ENCODE measurements at regions not wholly inside any gene's neighbourhood (a gene's known extent, or its start where the extent isn't known, plus 50 kb on each side); places are given as distances from the start of the nearest gene placed in this dataset.

DNA sequence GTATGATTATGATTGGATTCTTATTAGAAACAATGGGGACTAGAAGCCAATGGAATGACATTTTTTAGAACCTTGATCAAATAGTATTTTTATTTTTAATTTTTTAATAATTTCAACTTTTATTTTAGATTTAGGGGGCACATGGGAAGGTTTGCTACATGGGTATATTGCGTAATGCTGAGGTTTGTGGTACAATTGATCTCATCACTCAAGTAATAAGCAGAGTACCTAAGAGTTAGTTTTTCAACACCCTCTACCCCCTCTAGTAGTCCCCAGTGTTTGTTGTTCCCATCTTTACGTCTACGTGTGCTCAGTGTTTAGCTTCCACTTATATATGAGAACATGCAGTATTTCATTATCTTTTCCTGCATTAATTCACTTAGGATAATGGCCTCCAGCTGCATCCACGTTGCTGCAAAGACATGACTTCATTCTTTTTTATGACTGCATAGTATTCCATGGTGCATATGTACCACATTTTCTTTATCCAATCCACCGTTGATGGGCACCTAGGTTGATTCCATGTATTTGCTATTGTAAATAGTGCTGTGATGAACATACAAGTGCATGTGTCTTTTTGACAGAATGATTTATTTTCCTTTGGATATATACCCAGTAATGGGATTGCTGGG is 281.1 kb upstream of the MAN1A1 start:
- TF ChIP-seq, protein P1, sequence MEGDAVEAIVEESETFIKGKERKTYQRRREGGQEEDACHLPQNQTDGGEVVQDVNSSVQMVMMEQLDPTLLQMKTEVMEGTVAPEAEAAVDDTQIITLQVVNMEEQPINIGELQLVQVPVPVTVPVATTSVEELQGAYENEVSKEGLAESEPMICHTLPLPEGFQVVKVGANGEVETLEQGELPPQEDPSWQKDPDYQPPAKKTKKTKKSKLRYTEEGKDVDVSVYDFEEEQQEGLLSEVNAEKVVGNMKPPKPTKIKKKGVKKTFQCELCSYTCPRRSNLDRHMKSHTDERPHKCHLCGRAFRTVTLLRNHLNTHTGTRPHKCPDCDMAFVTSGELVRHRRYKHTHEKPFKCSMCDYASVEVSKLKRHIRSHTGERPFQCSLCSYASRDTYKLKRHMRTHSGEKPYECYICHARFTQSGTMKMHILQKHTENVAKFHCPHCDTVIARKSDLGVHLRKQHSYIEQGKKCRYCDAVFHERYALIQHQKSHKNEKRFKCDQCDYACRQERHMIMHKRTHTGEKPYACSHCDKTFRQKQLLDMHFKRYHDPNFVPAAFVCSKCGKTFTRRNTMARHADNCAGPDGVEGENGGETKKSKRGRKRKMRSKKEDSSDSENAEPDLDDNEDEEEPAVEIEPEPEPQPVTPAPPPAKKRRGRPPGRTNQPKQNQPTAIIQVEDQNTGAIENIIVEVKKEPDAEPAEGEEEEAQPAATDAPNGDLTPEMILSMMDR (IDR thresholded peaks at IDR 0.05) = no peak
- no peak for TF ChIP-seq POLR2A (IDR thresholded peaks at IDR 0.05)
- no peaks in the 10 kb centered on the region for H3K27me3 ChIP-seq
- no peaks in the 10 kb centered on the region for H3K36me3 ChIP-seq
- no peaks in the 10 kb centered on the region for H3K9me3 ChIP-seq
- no peak for DNase-seq
- no peak overlapping the region for H3K27ac ChIP-seq
- H3K4me3 ChIP-seq = no peak overlapping the region
- H3K4me1 ChIP-seq = no peaks in the 10 kb centered on the region

DNA sequence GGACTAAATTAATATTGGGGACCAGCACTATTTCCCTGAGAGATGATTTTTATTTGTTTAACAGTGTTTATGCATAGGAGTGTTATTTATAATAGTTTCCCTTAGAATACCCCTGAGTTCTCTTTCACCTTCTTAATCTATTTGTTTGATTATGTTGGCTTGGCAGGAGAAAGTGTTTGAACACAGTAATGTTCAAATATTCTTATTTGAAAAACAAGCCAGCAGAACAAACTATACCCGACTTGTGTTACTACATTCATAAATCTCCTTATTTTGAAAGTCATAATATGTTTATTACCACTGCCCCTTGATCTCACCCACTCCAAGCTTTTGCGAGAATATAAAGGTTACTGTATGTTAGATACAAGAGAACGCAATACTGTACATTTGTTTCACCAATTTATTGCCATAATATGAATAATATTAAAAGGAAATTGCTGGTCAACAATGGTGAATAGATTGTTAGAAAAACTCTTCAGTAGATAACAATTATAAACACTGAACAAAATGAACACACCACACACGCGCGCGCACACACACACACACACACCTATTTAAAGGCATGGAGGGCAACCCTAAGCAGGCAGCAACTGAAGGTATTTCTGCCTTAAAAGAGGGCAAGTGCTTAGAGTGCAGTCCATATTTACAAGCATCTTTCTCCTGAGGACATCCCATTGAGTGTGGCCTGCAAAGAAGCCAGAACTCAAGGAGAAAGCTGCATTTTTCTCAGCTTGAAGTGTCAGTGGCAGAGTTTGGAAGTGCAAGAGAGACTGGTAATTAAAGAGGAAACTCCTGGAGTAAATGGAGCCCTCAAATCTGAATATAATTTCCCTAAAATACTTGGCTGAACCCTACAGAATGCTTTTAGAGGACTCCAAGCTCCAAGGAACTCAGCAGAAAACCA is 279.4 kb upstream of the MAN1A1 start:
- no peak for DNase-seq
- Histone ChIP-seq H3K27ac (no peak overlapping the region), H3K36me3 (no peaks in the 10 kb centered on the region)

DNA sequence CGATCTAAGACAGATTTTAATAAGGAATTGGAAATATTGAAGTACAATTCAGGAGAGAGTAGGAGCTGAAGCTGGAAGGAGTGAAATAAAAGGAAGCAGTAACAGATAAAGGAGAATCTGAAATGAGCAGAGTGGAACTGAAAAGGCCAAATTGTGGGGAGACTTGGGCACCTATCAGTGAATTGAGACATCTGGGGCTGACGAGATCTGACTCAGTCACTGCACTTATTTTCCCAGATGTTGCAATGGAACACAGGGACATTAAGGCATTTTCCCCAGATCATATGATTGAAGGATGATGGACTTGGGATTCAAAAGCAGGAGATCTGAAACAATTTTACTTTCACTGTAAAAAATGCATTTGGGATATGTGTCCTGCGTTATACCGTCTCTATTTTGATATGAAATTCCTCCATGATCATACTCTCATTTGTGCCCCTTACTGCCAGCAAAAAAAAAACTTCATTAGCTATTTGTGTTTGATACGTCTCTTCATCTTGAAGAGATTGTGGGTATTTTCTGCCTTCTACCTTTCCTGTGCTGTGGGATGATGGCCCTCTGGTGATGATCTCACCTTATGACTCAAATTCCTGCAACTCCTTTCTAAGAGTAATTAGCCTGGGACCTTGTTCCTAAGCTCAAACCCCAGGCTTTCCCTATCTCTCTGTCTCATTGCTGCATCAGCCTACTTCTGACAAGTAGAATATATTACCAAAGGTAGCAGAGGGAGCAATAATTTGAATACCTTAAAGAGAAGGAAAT is 278.5 kb upstream of the MAN1A1 start:
- Histone ChIP-seq H3K27ac (no peak overlapping the region), H3K9me3 (no peaks in the 10 kb centered on the region), H3K27me3 (no peaks in the 10 kb centered on the region), H3K4me1 (no peaks in the 10 kb centered on the region), H3K4me3 (no peak overlapping the region), H3K36me3 (no peaks in the 10 kb centered on the region)
- no peak for DNase-seq
- TF ChIP-seq, protein P1 (IDR thresholded peaks at IDR 0.05) = peak in 2 of 6 experiments; percentile 9 to 16
- TF ChIP-seq POLR2A (IDR thresholded peaks at IDR 0.05) = no peak

More for the DNA sequence above, 279.4 kb upstream of the MAN1A1 start:
- no peaks in the 10 kb centered on the region for H3K27me3 ChIP-seq
- no peak for TF ChIP-seq POLR2A (IDR thresholded peaks at IDR 0.05)
- TF ChIP-seq, protein P1 (IDR thresholded peaks at IDR 0.05) = no peak
- H3K4me1 ChIP-seq = no peaks in the 10 kb centered on the region
- H3K9me3 ChIP-seq = no peaks in the 10 kb centered on the region
- H3K4me3 ChIP-seq = no peak overlapping the region

DNA sequence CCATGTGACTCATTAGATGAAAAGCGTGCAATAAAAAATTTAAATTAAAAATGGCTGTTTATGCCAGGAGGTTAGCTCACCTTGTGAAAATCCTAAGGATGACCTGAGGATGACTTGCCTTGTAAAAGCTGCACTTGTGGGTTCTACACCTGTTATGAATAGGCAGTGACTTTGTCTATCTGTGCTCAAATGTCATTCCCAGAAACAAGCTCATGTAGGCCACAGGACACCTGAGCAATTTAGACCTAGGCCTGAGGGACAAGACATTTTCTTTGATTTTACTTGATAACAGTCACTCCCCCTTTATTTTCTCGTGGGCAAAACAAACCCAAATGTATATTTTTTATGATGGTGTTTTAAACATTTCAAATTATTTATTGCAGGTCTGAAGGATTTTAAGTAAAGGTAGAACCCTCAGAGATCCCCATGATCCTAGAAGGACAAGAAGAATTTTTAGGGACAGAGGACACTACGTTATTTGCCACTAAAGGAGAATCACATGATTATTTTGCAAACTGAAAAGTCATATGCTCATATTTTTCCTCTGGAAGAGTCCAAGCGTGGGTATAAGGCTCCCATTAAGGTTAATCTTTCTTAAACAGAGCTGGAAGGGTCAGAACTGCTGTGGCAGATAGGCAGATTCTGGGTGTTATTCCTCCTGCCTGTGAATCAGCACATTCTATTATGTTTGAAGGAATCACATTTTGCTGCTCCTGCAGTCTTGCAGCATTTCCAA is 277.5 kb upstream of the MAN1A1 start:
- H3K27ac ChIP-seq = no peak overlapping the region
- TF ChIP-seq, protein P1 (IDR thresholded peaks at IDR 0.05) = no peak
- TF ChIP-seq POLR2A (IDR thresholded peaks at IDR 0.05) = no peak
- H3K36me3 ChIP-seq = no peaks in the 10 kb centered on the region
- no peak overlapping the region for H3K4me3 ChIP-seq
- H3K4me1 ChIP-seq = no peaks in the 10 kb centered on the region
- DNase-seq = no peak
- no peaks in the 10 kb centered on the region for H3K9me3 ChIP-seq
- H3K27me3 ChIP-seq = no peaks in the 10 kb centered on the region

Data from Peyer's patch (tissue), 4 donors.